ENCODE measurements at regions not wholly inside any gene's neighbourhood (a gene's known extent, or its start where the extent isn't known, plus 50 kb on each side); places are given as distances from the start of the nearest gene placed in this dataset.
A peak's percentile ranks its signal among the peaks of the same experiment; 100 is the strongest.

GRCh38 chr14:22388669-22389595, 200.1 kb downstream of the DAD1 start:
- Histone ChIP-seq H3K36me3 (ENCODE audit: control insufficient read depth, low read length) (no peaks in the 10 kb centered on the region), H3F3A (ENCODE audit: control insufficient read depth, insufficient read depth) (peaks cover 4% of the 10 kb centered on the region; the same call in 1 of the 2 replicates), H3K79me2 (ENCODE audit: control insufficient read depth, low read length) (no peaks in the 10 kb centered on the region), H4K20me1 (ENCODE audit: control insufficient read depth, insufficient read depth, low read depth, low read length) (no peaks in the 10 kb centered on the region), H3K4me2 (ENCODE audit: low read length) (no peak overlapping the region), H3K4me1 (ENCODE audit: control insufficient read depth, low read length) (peaks cover 82% of the 10 kb centered on the region), H3K9me2 (replicated peaks; ENCODE audit: control insufficient read depth, low read length) (no peaks in the 10 kb centered on the region), H3K27ac (ENCODE audit: low read depth, low read length) (no peak overlapping the region), H3K27me3 (ENCODE audit: control insufficient read depth, low read length) (no peaks in the 10 kb centered on the region), H3K9me3 (ENCODE audit: control insufficient read depth, insufficient read depth, low read length) (no peaks in the 10 kb centered on the region), H3K4me3 (ENCODE audit: low read length) (no peak overlapping the region)
- TF ChIP-seq CTCF (IDR thresholded peaks at IDR 0.05; ENCODE audit: low read depth, low read length, poor library complexity, severe bottlenecking) (no peak), EZH2phosphoT487 (IDR thresholded peaks at IDR 0.05; ENCODE audit: borderline replicate concordance, low read length) (no peak)

- Histone ChIP-seq H3K9me2 (replicated peaks; ENCODE audit: control insufficient read depth, low read length) (no peaks in the 10 kb centered on the region), H3K4me3 (ENCODE audit: low read length) (peak overlapping the region; percentile 33), H3K9me3 (ENCODE audit: control insufficient read depth, insufficient read depth, low read length) (no peaks in the 10 kb centered on the region), H3K27ac (ENCODE audit: low read depth, low read length) (no peak overlapping the region), H3K79me2 (ENCODE audit: control insufficient read depth, low read length) (no peaks in the 10 kb centered on the region), H3K36me3 (ENCODE audit: control insufficient read depth, low read length) (no peaks in the 10 kb centered on the region), H3F3A (ENCODE audit: control insufficient read depth, insufficient read depth) (peaks cover 4% of the 10 kb centered on the region; the same call in 1 of the 2 replicates), H3K27me3 (ENCODE audit: control insufficient read depth, low read length) (no peaks in the 10 kb centered on the region), H3K4me2 (ENCODE audit: low read length) (peak overlapping the region; percentile 54), H4K20me1 (ENCODE audit: control insufficient read depth, insufficient read depth, low read depth, low read length) (no peaks in the 10 kb centered on the region), H3K4me1 (ENCODE audit: control insufficient read depth, low read length) (peaks cover 82% of the 10 kb centered on the region)
- TF ChIP-seq CTCF (IDR thresholded peaks at IDR 0.05; ENCODE audit: low read depth, low read length, poor library complexity, severe bottlenecking) (no peak), EZH2phosphoT487 (IDR thresholded peaks at IDR 0.05; ENCODE audit: borderline replicate concordance, low read length) (no peak)
These were observed 201.2 kb downstream of the DAD1 start for GRCh38 chr14:22387776-22388241.

GRCh38 chr14:22386924-22387775, 201.9 kb downstream of the DAD1 start:
- peaks cover 4% of the 10 kb centered on the region; the same call in 1 of the 2 replicates for H3F3A ChIP-seq (ENCODE audit: control insufficient read depth, insufficient read depth)
- H3K4me3 ChIP-seq (ENCODE audit: low read length) = peak overlapping the region; percentile 33
- H3K36me3 ChIP-seq (ENCODE audit: control insufficient read depth, low read length) = no peaks in the 10 kb centered on the region
- TF ChIP-seq CTCF (IDR thresholded peaks at IDR 0.05; ENCODE audit: low read depth, low read length, poor library complexity, severe bottlenecking) (peak; percentile 88), EZH2phosphoT487 (IDR thresholded peaks at IDR 0.05; ENCODE audit: borderline replicate concordance, low read length) (no peak)
- no peaks in the 10 kb centered on the region for H3K27me3 ChIP-seq (ENCODE audit: control insufficient read depth, low read length)
- peaks cover 76% of the 10 kb centered on the region for H3K4me1 ChIP-seq (ENCODE audit: control insufficient read depth, low read length)
- H3K79me2 ChIP-seq (ENCODE audit: control insufficient read depth, low read length) = no peaks in the 10 kb centered on the region
- H3K4me2 ChIP-seq (ENCODE audit: low read length) = peak overlapping the region; percentile 54
- no peaks in the 10 kb centered on the region for H4K20me1 ChIP-seq (ENCODE audit: control insufficient read depth, insufficient read depth, low read depth, low read length)
- H3K9me2 ChIP-seq (replicated peaks; ENCODE audit: control insufficient read depth, low read length) = no peaks in the 10 kb centered on the region
- no peak overlapping the region for H3K27ac ChIP-seq (ENCODE audit: low read depth, low read length)
- H3K9me3 ChIP-seq (ENCODE audit: control insufficient read depth, insufficient read depth, low read length) = no peaks in the 10 kb centered on the region

All from DOHH2 (cell line).